H9 (cell line): ENCODE measurements at regions not wholly inside any gene's neighbourhood (a gene's known extent, or its start where the extent isn't known, plus 50 kb on each side); places are given as distances from the start of the nearest gene placed in this dataset.

Experiments used
- DNase-seq: peaks from one replicate; pipeline ENCODE4 v3.0.0-alpha.2; 2017
- H2AFZ ChIP-seq: one replicate; pipeline ENCODE4 v1.6.1; 2013; ENCODE audit warnings: mild to moderate bottlenecking, low read length, control low read depth, moderate library complexity
- H2AK5ac ChIP-seq: 2 replicates; pipeline ENCODE4 v1.6.1; 2013; ENCODE audit warnings: low read length, control low read depth, mixed read lengths; ENCODE audit not compliant: insufficient read length
- H2BK120ac ChIP-seq: one replicate; pipeline ENCODE4 v1.6.1; 2013; ENCODE audit warnings: low read depth, mild to moderate bottlenecking, low read length, control low read depth, inconsistent platforms; ENCODE audit not compliant: poor library complexity, severe bottlenecking
- H2BK12ac ChIP-seq: 2 replicates; pipeline ENCODE4 v1.6.1; 2013; ENCODE audit warnings: low read length, control low read depth, mixed read lengths, low read depth; ENCODE audit not compliant: insufficient read length
- H2BK15ac ChIP-seq: 2 replicates; pipeline ENCODE4 v1.6.1; 2013; ENCODE audit warnings: low read depth, low read length, control low read depth
- H2BK20ac ChIP-seq: one replicate; pipeline ENCODE4 v1.6.1; 2013; ENCODE audit warnings: low read depth, mild to moderate bottlenecking, low read length, control low read depth, inconsistent platforms; ENCODE audit not compliant: poor library complexity, severe bottlenecking
- H2BK5ac ChIP-seq: 2 replicates; pipeline ENCODE4 v1.6.1; 2013; ENCODE audit warnings: low read length, control low read depth, mixed read lengths; ENCODE audit not compliant: insufficient read length
- H3K14ac ChIP-seq: 2 replicates; pipeline ENCODE4 v1.6.1; 2013; ENCODE audit warnings: low read length, control low read depth; ENCODE audit not compliant: insufficient read depth
- H3K18ac ChIP-seq: 2 replicates; pipeline ENCODE4 v1.6.1; 2013; ENCODE audit warnings: low read depth, mild to moderate bottlenecking, mixed read lengths, low read length, control low read depth; ENCODE audit not compliant: insufficient read length
- H3K23ac ChIP-seq: 2 replicates; pipeline ENCODE4 v1.6.1; 2013; ENCODE audit warnings: low read length, control low read depth, mixed read lengths, low read depth; ENCODE audit not compliant: insufficient read length
- H3K23me2 ChIP-seq: 2 replicates; pipeline ENCODE4 v1.6.1; 2013; ENCODE audit warnings: low read depth, mild to moderate bottlenecking, mixed read lengths, low read length, control low read depth; ENCODE audit not compliant: insufficient read length, poor library complexity, severe bottlenecking
- H3K27ac ChIP-seq: 2 replicates; pipeline ENCODE4 v1.5.1; 2013; ENCODE audit warnings: low read length, control low read depth, mixed read lengths, low read depth; ENCODE audit not compliant: insufficient read length
- H3K27me3 ChIP-seq: 2 replicates; pipeline ENCODE4 v1.6.1; 2013; ENCODE audit warnings: low read length, control low read depth, inconsistent platforms; ENCODE audit not compliant: insufficient read depth
- H3K4ac ChIP-seq: 2 replicates; pipeline ENCODE4 v1.6.1; 2013; ENCODE audit warnings: low read depth, mild to moderate bottlenecking, control low read depth, inconsistent platforms, low read length, moderate library complexity
- H3K4me1 ChIP-seq: 2 replicates; pipeline ENCODE4 v1.6.1; 2013; ENCODE audit warnings: low read length, control low read depth, inconsistent platforms; ENCODE audit not compliant: insufficient read depth
- H3K4me2 ChIP-seq: 2 replicates; pipeline ENCODE4 v1.6.1; 2013; ENCODE audit warnings: low read length, control low read depth, mixed read lengths; ENCODE audit not compliant: insufficient read length, insufficient read depth
- H3K56ac ChIP-seq: 2 replicates; pipeline ENCODE4 v1.6.1; 2013; ENCODE audit warnings: low read depth, mild to moderate bottlenecking, mixed read lengths, low read length, control low read depth; ENCODE audit not compliant: insufficient read length
- H3K79me1 ChIP-seq: 2 replicates; pipeline ENCODE4 v1.6.1; 2013; ENCODE audit warnings: low read depth, mild to moderate bottlenecking, moderate library complexity, low read length, control low read depth, inconsistent platforms; ENCODE audit not compliant: insufficient read depth, poor library complexity, severe bottlenecking
- H3K79me2 ChIP-seq: 2 replicates; pipeline ENCODE4 v1.6.1; 2013; ENCODE audit warnings: low read length, control low read depth, inconsistent platforms; ENCODE audit not compliant: insufficient read depth
- H3K9ac ChIP-seq: 2 replicates; pipeline ENCODE4 v1.6.1; 2013; ENCODE audit warnings: low read length, control low read depth, mixed read lengths; ENCODE audit not compliant: insufficient read length; ENCODE audit errors: extremely low read depth
- H3K9me3 ChIP-seq: one replicate; pipeline ENCODE4 v1.6.1; 2013; ENCODE audit warnings: low read depth, low read length, inconsistent platforms; ENCODE audit not compliant: control insufficient read depth
- H3T11ph ChIP-seq: one replicate; pipeline ENCODE4 v1.6.1; 2013; ENCODE audit warnings: mild to moderate bottlenecking, low read length, control low read depth, inconsistent platforms
- H4K20me1 ChIP-seq: one replicate; pipeline ENCODE4 v1.6.1; 2013; ENCODE audit not compliant: control insufficient read depth, insufficient read length, insufficient read depth
- H4K5ac ChIP-seq: 2 replicates; pipeline ENCODE4 v1.6.1; 2013; ENCODE audit warnings: low read depth, mild to moderate bottlenecking, mixed read lengths, low read length, control low read depth; ENCODE audit not compliant: insufficient read length
- H4K8ac ChIP-seq: replicated peaks from 2 replicates; pipeline ENCODE4 v1.6.1; 2013; ENCODE audit warnings: low read length, control low read depth, mixed read lengths, low read depth; ENCODE audit not compliant: insufficient read length
- H4K91ac ChIP-seq: 2 replicates; pipeline ENCODE4 v1.6.1; 2013; ENCODE audit warnings: low read depth, mild to moderate bottlenecking, moderate library complexity, mixed read lengths, low read length, control low read depth; ENCODE audit not compliant: insufficient read length
- H3K27ac Mint-ChIP-seq, 3 experiments: 2 replicates in 2 of 3; 3 replicates in 1 of 3; pipeline ENCODE4 v1.8.0; 2020 to 2021; ENCODE audit warnings: mixed read lengths in 3 of 3, mild to moderate bottlenecking in 1 of 3, moderate library complexity in 1 of 3
- H3K27me3 Mint-ChIP-seq: 2 replicates; pipeline ENCODE4 v1.8.0; 2021; ENCODE audit warnings: low read depth, mild to moderate bottlenecking, moderate library complexity, mixed read lengths
- H3K36me3 Mint-ChIP-seq, 3 experiments: 2 replicates in 2 of 3; 3 replicates in 1 of 3; pipeline ENCODE4 v1.8.0; 2020 to 2021; ENCODE audit warnings: low read depth in 3 of 3, mixed read lengths in 3 of 3; ENCODE audit not compliant: insufficient read depth in 1 of 3
- H3K4me1 Mint-ChIP-seq, 2 experiments: 2 replicates each; pipeline ENCODE4 v1.8.0; 2020; ENCODE audit warnings: mixed read lengths in 2 of 2
- H3K4me3 Mint-ChIP-seq, 2 experiments: 2 replicates in 1 of 2; 3 replicates in 1 of 2; pipeline ENCODE4 v1.8.0; 2020 to 2021; ENCODE audit warnings: mild to moderate bottlenecking in 2 of 2, mixed read lengths in 2 of 2, moderate library complexity in 1 of 2
- H3K9me3 Mint-ChIP-seq, 2 experiments: 2 replicates in 1 of 2; 3 replicates in 1 of 2; pipeline ENCODE4 v1.8.0; 2020; ENCODE audit warnings: mild to moderate bottlenecking in 2 of 2, mixed read lengths in 2 of 2, moderate library complexity in 1 of 2
- WGBS: extraction: QIAGEN DNeasy Blood & Tissue Kit; methylation state at CpG from one replicate; pipeline ENCODE4 v1.1.7; 2013; ENCODE audit warnings: missing lambda C conversion rate, low lambda C conversion rate, mixed read lengths; ENCODE audit not compliant: insufficient read length; ENCODE audit errors: extremely low coverage; 5-methylcytosine and 5-hydroxymethylcytosine counted together
- TF ChIP-seq, protein P1 (sequence below): fragments of 200-600 bp; sonication (generic); conservative IDR thresholded peaks from 3 replicates; pipeline ENCODE4 v1.8.0; 2021; ENCODE audit warnings: antibody characterized with exemption, mild to moderate bottlenecking

DNA sequence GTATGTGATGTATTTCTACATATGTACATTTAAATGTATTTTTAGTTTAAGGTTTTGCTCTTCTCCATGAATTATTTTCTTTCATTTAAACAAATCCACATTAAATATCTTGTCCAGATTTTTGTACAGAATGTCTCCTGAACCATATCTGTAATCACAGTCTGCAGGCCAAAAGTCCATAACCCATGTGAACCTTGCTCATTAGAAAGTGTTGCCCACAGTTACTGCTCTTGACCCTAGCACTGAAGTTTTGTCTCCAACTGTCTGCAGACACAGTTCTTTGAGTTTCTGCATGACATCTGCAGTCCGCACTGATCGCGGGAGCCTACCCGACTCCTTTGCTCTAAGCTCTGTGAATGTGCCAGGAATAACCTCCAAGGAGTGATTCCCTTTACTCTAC, 626.2 kb upstream of the SLC10A2 start:
- Histone ChIP-seq H3K23ac (no peak overlapping the region), H4K5ac (no peak overlapping the region), H2BK5ac (no peak overlapping the region), H2BK12ac (no peak overlapping the region), H3K56ac (no peak overlapping the region), H4K91ac (no peak overlapping the region), H2AFZ (no peak overlapping the region), H3K79me1 (no peaks in the 10 kb centered on the region), H2BK20ac (no peak overlapping the region), H3K9me3 (no peaks in the 10 kb centered on the region), H3K23me2 (no peaks in the 10 kb centered on the region), H3K79me2 (no peaks in the 10 kb centered on the region), H4K8ac (no peak overlapping the region), H2AK5ac (no peak overlapping the region), H3K4me1 (peaks cover 3% of the 10 kb centered on the region; the same call in 1 of the 2 replicates), H3K27ac (no peak overlapping the region), H3K14ac (no peak overlapping the region), H3T11ph (no peak overlapping the region), H2BK15ac (no peak overlapping the region), H3K9ac (no peak overlapping the region), H3K4ac (no peak overlapping the region), H4K20me1 (no peaks in the 10 kb centered on the region), H3K4me2 (no peak overlapping the region), H2BK120ac (no peak overlapping the region), H3K27me3 (no peaks in the 10 kb centered on the region), H3K18ac (no peak overlapping the region)
- peaks cover 20 to 36% of the 10 kb centered on the region in 2 experiments for H3K4me1 Mint-ChIP-seq
- TF ChIP-seq, protein P1, sequence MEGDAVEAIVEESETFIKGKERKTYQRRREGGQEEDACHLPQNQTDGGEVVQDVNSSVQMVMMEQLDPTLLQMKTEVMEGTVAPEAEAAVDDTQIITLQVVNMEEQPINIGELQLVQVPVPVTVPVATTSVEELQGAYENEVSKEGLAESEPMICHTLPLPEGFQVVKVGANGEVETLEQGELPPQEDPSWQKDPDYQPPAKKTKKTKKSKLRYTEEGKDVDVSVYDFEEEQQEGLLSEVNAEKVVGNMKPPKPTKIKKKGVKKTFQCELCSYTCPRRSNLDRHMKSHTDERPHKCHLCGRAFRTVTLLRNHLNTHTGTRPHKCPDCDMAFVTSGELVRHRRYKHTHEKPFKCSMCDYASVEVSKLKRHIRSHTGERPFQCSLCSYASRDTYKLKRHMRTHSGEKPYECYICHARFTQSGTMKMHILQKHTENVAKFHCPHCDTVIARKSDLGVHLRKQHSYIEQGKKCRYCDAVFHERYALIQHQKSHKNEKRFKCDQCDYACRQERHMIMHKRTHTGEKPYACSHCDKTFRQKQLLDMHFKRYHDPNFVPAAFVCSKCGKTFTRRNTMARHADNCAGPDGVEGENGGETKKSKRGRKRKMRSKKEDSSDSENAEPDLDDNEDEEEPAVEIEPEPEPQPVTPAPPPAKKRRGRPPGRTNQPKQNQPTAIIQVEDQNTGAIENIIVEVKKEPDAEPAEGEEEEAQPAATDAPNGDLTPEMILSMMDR, result no peak
- H3K27ac Mint-ChIP-seq, result peak overlapping the region in 1 of 3 experiments; percentile 28; a peak in 2 of 7 replicates
- no peaks in the 10 kb centered on the region for H3K9me3 Mint-ChIP-seq
- no peaks in the 10 kb centered on the region for H3K36me3 Mint-ChIP-seq
- no CpG with 5 or more reads among the region's 4 CpGs for WGBS
- no peaks in the 10 kb centered on the region for H3K27me3 Mint-ChIP-seq
- no peak overlapping the region for H3K4me3 Mint-ChIP-seq
- DNase-seq, result no peak
